ENCODE measurements at regions not wholly inside any gene's neighbourhood (a gene's known extent, or its start where the extent isn't known, plus 50 kb on each side); places are given as distances from the start of the nearest gene placed in this dataset.

DNA sequence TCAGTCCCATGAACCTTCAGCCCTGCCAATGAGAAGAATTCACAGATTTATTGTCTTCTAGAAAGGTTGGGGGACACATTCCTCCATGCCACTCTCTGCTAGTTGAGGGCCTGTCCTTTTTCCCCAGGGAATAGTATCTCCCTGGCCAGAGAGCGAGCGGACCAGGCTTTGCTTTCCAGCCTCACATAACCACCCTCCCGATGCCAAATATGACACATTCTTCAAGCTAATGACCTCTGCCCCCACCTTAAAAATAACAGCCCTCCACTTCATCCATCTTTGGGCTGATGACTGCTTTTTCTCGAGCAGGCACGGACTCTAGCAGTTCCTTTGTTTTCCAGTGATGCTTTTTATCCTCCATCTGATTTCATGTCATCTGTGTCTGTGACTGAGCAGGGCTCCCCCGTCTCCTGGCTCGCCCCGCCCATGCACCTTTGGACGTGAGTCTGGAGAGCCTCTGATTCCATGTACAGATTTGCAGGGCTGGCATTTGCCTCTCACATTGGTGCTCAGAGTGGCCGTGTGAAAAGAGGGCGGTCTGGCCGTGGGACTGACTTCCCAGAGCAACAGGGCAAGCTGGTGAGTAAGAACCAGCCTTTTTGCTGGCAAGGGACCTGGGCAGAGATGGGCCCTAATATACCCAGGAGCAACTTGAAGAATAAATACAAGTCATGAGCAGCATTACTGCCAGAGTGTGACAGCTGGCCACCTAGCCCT, 279.8 kb downstream of the BCOR start:
- Histone ChIP-seq H3K4me2 (ENCODE audit: insufficient read depth, insufficient read length, low read length) (peak overlapping the region; percentile 51), H3K23me2 (ENCODE audit: insufficient read length, low read depth, low read length, poor library complexity, severe bottlenecking) (peaks cover 13% of the 10 kb centered on the region), H2BK120ac (ENCODE audit: low read depth, low read length, poor library complexity, severe bottlenecking) (no peak overlapping the region), H4K20me1 (ENCODE audit: control insufficient read depth, insufficient read depth, insufficient read length) (no peaks in the 10 kb centered on the region), H4K8ac (replicated peaks; ENCODE audit: insufficient read length, low read depth, low read length) (no peak overlapping the region), H3T11ph (ENCODE audit: low read length) (no peak overlapping the region), H3K56ac (ENCODE audit: insufficient read length, low read depth, low read length) (no peak overlapping the region), H3K79me1 (ENCODE audit: insufficient read depth, low read depth, low read length, poor library complexity, severe bottlenecking) (no peaks in the 10 kb centered on the region), H2BK15ac (ENCODE audit: low read depth, low read length) (no peak overlapping the region), H3K9ac (ENCODE audit: extremely low read depth, insufficient read length, low read length) (no peak overlapping the region), H3K4ac (ENCODE audit: low read depth, low read length) (peak overlapping the region; percentile 46; the same call in 1 of the 2 replicates), H3K27ac (ENCODE audit: insufficient read length, low read depth, low read length) (peak overlapping the region; percentile 91), H3K9me3 (ENCODE audit: control insufficient read depth, low read depth, low read length) (no peaks in the 10 kb centered on the region), H4K91ac (ENCODE audit: insufficient read length, low read depth, low read length) (peak overlapping the region; percentile 23), H3K18ac (ENCODE audit: insufficient read length, low read depth, low read length) (peak overlapping the region; percentile 84), H3K4me1 (ENCODE audit: insufficient read depth, low read length) (peaks cover 34% of the 10 kb centered on the region; the same call in 1 of the 2 replicates), H3K27me3 (ENCODE audit: insufficient read depth, low read length) (no peaks in the 10 kb centered on the region; the same call in 1 of the 2 replicates), H2BK5ac (ENCODE audit: insufficient read length, low read length) (no peak overlapping the region), H2AK5ac (ENCODE audit: insufficient read length, low read length) (peak overlapping the region; percentile 8), H3K14ac (ENCODE audit: insufficient read depth, low read length) (peak overlapping the region; percentile 83), H2AFZ (ENCODE audit: low read length) (no peak overlapping the region), H2BK12ac (ENCODE audit: insufficient read length, low read depth, low read length) (peak overlapping the region; percentile 39), H2BK20ac (ENCODE audit: low read depth, low read length, poor library complexity, severe bottlenecking) (no peak overlapping the region), H4K5ac (ENCODE audit: insufficient read length, low read depth, low read length) (peak overlapping the region; percentile 23), H3K79me2 (ENCODE audit: insufficient read depth, low read length) (no peaks in the 10 kb centered on the region), H3K23ac (ENCODE audit: insufficient read length, low read depth, low read length) (no peak overlapping the region)
- TF ChIP-seq, protein P1, sequence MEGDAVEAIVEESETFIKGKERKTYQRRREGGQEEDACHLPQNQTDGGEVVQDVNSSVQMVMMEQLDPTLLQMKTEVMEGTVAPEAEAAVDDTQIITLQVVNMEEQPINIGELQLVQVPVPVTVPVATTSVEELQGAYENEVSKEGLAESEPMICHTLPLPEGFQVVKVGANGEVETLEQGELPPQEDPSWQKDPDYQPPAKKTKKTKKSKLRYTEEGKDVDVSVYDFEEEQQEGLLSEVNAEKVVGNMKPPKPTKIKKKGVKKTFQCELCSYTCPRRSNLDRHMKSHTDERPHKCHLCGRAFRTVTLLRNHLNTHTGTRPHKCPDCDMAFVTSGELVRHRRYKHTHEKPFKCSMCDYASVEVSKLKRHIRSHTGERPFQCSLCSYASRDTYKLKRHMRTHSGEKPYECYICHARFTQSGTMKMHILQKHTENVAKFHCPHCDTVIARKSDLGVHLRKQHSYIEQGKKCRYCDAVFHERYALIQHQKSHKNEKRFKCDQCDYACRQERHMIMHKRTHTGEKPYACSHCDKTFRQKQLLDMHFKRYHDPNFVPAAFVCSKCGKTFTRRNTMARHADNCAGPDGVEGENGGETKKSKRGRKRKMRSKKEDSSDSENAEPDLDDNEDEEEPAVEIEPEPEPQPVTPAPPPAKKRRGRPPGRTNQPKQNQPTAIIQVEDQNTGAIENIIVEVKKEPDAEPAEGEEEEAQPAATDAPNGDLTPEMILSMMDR (conservative IDR thresholded peaks at IDR 0.05), result no peak
- WGBS (ENCODE audit: extremely low coverage, insufficient read length, low lambda C conversion rate), result no CpG with 5 or more reads among the region's 12 CpGs
- peak overlapping the region in 1 of 2 experiments; percentile 56; a peak in 2 of 5 replicates for H3K4me3 Mint-ChIP-seq
- peaks cover 0 to 3% (median 0%) of the 10 kb centered on the region in 3 experiments; a peak in 3 of 7 replicates for H3K36me3 Mint-ChIP-seq (ENCODE audit: insufficient read depth in 1 of 3, low read depth in 3 of 3)
- DNase-seq, result no peak
- H3K27me3 Mint-ChIP-seq (ENCODE audit: low read depth), result peaks cover 6% of the 10 kb centered on the region
- peaks cover 55 to 64% of the 10 kb centered on the region in 2 experiments for H3K9me3 Mint-ChIP-seq
- peaks cover 46 to 52% of the 10 kb centered on the region in 2 experiments for H3K4me1 Mint-ChIP-seq
- peak overlapping the region; percentile 73 to 99 (median 98); a peak in 6 of 7 replicates for H3K27ac Mint-ChIP-seq

Measured in H9 (cell line).